HG03558 (cell line): ENCODE measurements at regions not wholly inside any gene's neighbourhood (a gene's known extent, or its start where the extent isn't known, plus 50 kb on each side); places are given as distances from the start of the nearest gene placed in this dataset.
A peak's percentile ranks its signal among the peaks of the same experiment; 100 is the strongest.
"Not testable (repeated sequence)": the region's sequence is repeated elsewhere in the genome, so short reads cannot be mapped to it uniquely, and the experiment has no call there.

ENCODE experiments used
- ATAC-seq: cut with Tn5 transposase; IDR thresholded peaks from one replicate; pipeline ENCODE4 v1.9.1; 2021; ENCODE audit warnings: moderate number of reproducible peaks; ENCODE audit not compliant: unreplicated experiment; ENCODE audit errors: extremely low read depth

GRCh38 chr4:81594490-81595159 lies 122.9 kb upstream of the RASGEF1B start:
- ATAC-seq: no peak

- no peak for ATAC-seq
Observed at GRCh38 chr4:81592701-81593100, 121.0 kb upstream of the RASGEF1B start.

GRCh38 chr4:81590596-81590995 lies 118.9 kb upstream of the RASGEF1B start:
- no peak for ATAC-seq

DNA sequence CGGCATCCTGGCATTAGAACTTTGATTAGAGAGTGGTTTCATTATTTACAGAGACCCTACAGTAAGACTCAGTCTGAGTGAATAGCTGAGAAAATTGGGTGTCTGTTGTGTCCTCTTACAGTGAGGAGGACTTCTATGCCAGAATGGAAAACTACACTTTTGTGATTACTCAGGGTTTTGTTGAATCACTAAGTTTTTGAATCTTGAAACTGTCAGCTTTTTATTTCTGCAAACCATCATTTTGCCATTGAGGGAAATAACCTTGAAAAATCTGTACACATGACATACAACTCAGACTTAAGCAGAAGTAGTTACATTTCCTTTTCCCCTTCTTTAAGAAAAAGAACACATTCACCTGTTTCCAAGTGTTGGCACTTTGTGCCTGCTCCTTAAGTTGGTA lies 117.6 kb upstream of the RASGEF1B start:
- no peak for ATAC-seq

DNA sequence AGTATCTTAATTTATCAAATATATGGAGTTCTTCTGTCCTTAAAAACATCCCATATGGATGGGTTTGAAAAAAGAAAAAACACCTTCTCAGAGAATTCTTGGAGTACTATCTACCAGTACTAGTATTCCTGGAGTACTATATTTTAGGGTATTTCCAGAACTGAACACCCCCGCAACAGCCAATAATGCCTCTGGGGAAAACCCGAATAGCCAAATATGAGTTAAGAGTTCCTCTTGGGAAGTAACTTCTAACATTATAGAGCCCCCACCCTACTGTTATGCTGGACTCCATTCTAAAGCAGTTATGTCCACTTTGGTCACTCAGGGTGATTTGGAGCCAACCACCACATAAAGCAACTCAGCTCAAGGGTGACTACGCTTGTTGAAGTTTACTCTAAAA lies 115.0 kb upstream of the RASGEF1B start:
- ATAC-seq: no peak

GRCh38 chr4:81580994-81581374 lies 109.3 kb upstream of the RASGEF1B start:
- not testable (repeated sequence) for ATAC-seq

GRCh38 chr4:81580346-81580993 lies 108.8 kb upstream of the RASGEF1B start:
- no peak for ATAC-seq

- ATAC-seq: no peak
Observed at GRCh38 chr4:81577392-81577791, 105.7 kb upstream of the RASGEF1B start.

GRCh38 chr4:81574991-81575390 lies 103.3 kb upstream of the RASGEF1B start:
- ATAC-seq: no peak

- ATAC-seq: no peak
Observed at GRCh38 chr4:81573840-81574239, 102.1 kb upstream of the RASGEF1B start.

- ATAC-seq: no peak
Observed at GRCh38 chr4:81572402-81572801, 100.7 kb upstream of the RASGEF1B start.

GRCh38 chr4:81571105-81571504 lies 99.4 kb upstream of the RASGEF1B start:
- ATAC-seq: no peak

- ATAC-seq: no peak
Observed at GRCh38 chr4:81566161-81566591, 94.5 kb upstream of the RASGEF1B start.

GRCh38 chr4:81565142-81565870 lies 93.6 kb upstream of the RASGEF1B start:
- no peak for ATAC-seq

DNA sequence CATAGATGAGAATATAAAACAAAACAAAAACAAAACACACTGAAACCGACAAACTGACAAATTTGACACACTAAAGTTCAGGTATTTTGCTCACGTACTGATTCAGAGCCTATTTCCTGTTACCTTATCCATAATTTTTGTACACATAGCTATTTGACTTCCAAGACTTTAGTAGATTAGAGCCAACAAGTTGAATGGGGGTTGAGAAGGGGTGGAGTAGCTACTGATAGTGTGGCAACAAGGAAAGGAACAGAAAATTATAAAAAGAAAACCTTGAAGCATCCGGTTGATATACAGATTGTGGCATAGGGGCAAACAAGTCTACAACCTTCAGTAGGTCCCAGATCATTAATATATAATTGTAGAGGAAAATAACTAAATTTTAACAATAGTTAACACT lies 92.3 kb upstream of the RASGEF1B start:
- ATAC-seq: no peak

DNA sequence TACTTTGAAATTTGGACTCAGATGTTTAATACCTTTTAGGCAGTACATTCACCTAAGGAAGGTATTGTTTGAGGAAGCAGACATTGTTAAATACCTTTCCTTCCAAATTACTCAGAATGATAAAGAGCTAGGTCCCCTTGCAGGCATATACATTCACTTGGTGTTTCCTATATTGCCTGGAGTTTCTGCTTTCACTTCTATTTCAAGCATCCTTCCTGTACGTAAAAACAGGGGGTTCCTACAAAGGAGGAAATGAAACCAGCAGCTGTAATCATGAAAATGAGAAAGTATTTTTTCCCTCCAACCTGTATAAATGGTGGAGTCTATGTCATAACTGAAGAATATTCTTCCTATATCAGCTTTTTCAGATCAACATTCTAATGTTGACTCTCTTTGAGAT lies 90.4 kb upstream of the RASGEF1B start:
- peak; percentile 96 for ATAC-seq

DNA sequence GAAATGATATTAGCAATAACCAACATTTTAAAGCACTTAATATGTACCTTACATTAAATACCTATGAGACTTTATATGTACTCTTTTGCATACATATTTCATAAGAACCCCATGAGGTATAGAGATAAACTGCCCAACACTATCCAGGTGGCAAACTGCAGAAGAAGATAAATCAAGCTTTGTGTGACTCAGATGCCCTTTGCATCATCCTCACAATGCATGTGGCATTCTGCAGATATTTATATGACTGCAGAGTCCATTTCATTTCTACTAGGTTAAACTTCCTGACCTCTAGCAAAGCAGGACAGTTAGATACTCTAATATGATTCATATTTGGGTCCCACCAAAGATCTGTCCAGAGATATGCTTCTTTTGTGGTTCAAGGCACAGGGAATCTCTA lies 85.6 kb upstream of the RASGEF1B start:
- no peak for ATAC-seq

DNA sequence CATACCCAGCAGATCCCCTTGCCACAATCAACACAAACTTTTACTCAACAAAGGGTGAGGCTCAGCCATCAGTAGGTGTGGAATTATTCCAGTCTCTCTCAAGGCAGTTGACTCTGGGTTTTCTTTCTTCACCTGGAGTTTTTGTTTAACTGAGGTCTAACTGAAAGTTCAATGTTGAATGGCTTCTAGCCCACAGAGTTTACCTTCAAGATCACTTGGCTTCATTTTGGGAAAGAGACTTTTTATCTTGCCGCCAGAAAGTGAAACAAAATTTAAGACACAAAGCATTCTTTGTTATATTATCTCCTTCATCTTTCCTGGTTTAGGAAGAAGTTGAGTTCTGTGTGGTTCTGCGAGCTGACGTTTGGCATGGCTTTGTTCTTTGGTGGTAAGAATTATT lies 83.8 kb upstream of the RASGEF1B start:
- ATAC-seq: no peak

- ATAC-seq: no peak
Observed at GRCh38 chr4:81552086-81552485, 80.4 kb upstream of the RASGEF1B start.

DNA sequence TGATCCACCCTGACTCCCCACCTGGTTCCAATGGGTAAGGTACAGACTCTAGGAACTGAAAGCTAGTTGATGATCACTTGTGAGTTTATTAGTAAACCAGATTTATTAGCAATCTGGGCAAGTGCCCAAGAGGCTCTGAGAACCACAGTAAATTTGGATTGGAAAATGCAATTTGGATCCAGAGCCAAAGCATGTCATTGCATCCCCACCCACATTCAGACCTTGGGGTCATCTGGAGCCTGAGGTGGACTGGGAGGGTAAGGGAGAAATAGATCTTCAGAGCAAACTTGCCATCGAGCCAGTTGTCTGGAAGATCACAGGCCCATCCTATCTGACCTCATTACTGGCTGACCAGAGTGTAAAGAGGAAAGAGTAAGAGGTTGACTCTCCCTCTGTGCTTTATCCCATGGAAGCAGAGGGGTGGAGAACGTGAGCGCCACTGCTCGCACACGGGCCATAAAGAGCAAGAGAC lies 78.7 kb upstream of the RASGEF1B start:
- no peak for ATAC-seq

- no peak for ATAC-seq
Observed at GRCh38 chr4:81549984-81550383, 78.3 kb upstream of the RASGEF1B start.
